ENCODE measurements at regions not wholly inside any gene's neighbourhood (a gene's known extent, or its start where the extent isn't known, plus 50 kb on each side); places are given as distances from the start of the nearest gene placed in this dataset.

GRCh38 chr13:90510319-90510718 is 837.2 kb upstream of the MIR17HG start:
- TF ChIP-seq POLR2A (IDR thresholded peaks at IDR 0.05) (no peak), CTCF (IDR thresholded peaks at IDR 0.05) (no peak)

Data from vagina (tissue), 2 donors.